ENCODE measurements at regions not wholly inside any gene's neighbourhood (a gene's known extent, or its start where the extent isn't known, plus 50 kb on each side); places are given as distances from the start of the nearest gene placed in this dataset.

DNA sequence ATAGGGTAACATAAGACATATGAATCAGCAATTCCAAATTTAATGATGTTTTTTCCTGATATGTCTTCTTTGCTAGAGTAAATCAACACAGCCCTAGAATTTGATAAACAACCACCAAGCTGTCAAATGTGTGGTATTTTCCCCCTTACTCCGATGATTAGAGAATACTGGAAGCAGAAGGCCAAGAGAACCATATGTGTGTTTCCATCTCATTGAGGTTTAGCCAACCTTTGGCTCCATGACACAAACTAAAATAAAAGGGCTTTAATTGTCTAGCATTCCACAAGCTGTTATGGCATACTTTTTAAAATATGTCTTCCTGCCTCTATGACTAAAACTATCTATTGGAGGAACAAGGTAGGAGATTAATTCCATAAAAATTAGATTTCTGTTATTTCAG, 1222.4 kb upstream of the AGA start:
- 90 to 96% methylated on average over 1 of the region's 1 CpG for WGBS, 2 donors
- intact Hi-C loops (cut with DNase I): no loop called here
- no peak overlapping the region for H3K27ac ChIP-seq
- no peak for DNase-seq
- H3K36me3 ChIP-seq: no peaks in the 10 kb centered on the region
- no peaks in the 10 kb centered on the region for H3K27me3 ChIP-seq
- no peaks in the 10 kb centered on the region for H3K9me3 ChIP-seq
- H3K4me1 ChIP-seq: no peaks in the 10 kb centered on the region
- H3K4me3 ChIP-seq (replicated peaks in 1 of 3): no peak overlapping the region
- TF ChIP-seq, protein P1, sequence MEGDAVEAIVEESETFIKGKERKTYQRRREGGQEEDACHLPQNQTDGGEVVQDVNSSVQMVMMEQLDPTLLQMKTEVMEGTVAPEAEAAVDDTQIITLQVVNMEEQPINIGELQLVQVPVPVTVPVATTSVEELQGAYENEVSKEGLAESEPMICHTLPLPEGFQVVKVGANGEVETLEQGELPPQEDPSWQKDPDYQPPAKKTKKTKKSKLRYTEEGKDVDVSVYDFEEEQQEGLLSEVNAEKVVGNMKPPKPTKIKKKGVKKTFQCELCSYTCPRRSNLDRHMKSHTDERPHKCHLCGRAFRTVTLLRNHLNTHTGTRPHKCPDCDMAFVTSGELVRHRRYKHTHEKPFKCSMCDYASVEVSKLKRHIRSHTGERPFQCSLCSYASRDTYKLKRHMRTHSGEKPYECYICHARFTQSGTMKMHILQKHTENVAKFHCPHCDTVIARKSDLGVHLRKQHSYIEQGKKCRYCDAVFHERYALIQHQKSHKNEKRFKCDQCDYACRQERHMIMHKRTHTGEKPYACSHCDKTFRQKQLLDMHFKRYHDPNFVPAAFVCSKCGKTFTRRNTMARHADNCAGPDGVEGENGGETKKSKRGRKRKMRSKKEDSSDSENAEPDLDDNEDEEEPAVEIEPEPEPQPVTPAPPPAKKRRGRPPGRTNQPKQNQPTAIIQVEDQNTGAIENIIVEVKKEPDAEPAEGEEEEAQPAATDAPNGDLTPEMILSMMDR (IDR thresholded peaks at IDR 0.05): no peak
- TF ChIP-seq POLR2A (IDR thresholded peaks at IDR 0.05): no peak

DNA sequence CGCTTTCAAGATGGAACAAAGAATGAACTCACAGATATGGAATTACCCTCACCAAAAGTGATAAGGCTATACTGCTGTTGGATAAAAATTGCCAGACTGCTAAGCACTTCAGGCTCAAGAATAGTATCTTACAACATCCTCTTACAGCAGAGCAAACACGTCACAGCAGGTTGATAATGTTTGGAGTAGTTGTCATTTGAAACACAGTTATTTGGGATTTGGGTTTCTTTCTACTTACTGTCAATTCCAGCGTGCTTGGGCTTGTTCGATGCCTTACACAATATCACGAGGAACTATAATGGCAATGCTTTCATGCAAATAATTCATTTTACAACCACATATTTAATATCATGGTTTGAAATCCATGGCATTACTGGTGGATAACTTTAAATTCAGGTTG, 1223.7 kb upstream of the AGA start:
- H3K36me3 ChIP-seq: no peaks in the 10 kb centered on the region
- TF ChIP-seq POLR2A (IDR thresholded peaks at IDR 0.05): no peak
- no peaks in the 10 kb centered on the region for H3K9me3 ChIP-seq
- H3K27ac ChIP-seq: no peak overlapping the region
- H3K4me3 ChIP-seq (replicated peaks in 1 of 3): no peak overlapping the region
- H3K27me3 ChIP-seq: no peaks in the 10 kb centered on the region
- DNase-seq: no peak
- no peaks in the 10 kb centered on the region for H3K4me1 ChIP-seq
- 84 to 88% methylated on average over 5 of the region's 5 CpGs for WGBS, 2 donors
- intact Hi-C loops (cut with DNase I): no loop called here

DNA sequence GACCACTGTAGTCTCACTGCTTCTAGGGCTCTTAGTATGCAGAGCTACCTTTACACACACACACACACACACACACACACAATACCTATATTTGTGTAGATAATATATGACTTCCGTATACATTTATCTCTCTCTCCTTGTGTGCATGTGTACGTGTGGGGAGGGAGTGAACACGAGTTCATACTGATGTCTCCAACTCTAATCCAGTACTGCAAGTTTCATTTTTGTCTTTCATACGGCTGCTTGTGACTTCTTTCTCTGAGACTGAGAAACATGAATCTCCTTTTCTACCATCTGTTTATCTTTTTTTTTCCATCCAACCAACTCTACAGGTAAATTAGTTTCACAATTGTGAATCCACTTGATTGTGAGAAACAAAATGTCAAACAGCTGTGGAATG, 1229.5 kb upstream of the AGA start:
- no peak overlapping the region for H3K27ac ChIP-seq
- no peak for DNase-seq
- intact Hi-C loops (cut with DNase I): no loop called here
- H3K36me3 ChIP-seq: no peaks in the 10 kb centered on the region
- TF ChIP-seq, protein P1 (IDR thresholded peaks at IDR 0.05): no peak
- no peak for TF ChIP-seq POLR2A (IDR thresholded peaks at IDR 0.05)
- no peaks in the 10 kb centered on the region for H3K9me3 ChIP-seq
- no peak overlapping the region for H3K4me3 ChIP-seq (replicated peaks in 1 of 3)
- H3K4me1 ChIP-seq: no peaks in the 10 kb centered on the region
- no peaks in the 10 kb centered on the region for H3K27me3 ChIP-seq
- WGBS, 2 donors: 91 to 94% methylated on average over 4 of the region's 4 CpGs

DNA sequence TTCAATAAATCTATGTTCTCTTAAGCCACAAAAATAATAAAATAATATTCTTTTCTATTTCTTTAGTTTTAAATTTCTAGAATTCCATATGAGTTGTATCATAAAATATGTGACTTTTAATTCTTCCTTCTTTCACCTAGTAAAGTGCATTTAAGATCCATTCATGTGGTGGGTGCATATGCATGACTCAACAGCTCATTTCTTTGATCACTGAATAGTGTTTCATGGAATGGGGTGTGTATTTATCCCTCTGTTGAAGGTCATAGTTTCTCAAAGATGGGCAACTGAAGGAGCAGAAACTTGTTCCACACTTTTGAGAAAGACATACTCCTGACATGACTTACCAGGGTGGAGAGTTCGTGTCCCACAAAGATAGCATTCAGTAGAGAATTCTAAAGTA, 1230.3 kb upstream of the AGA start:
- 76% methylated on average over 1 of the region's 1 CpG for WGBS, 2 donors
- no peaks in the 10 kb centered on the region for H3K4me1 ChIP-seq
- H3K36me3 ChIP-seq: no peaks in the 10 kb centered on the region
- no peak overlapping the region for H3K4me3 ChIP-seq (replicated peaks in 1 of 3)
- no peak for TF ChIP-seq POLR2A (IDR thresholded peaks at IDR 0.05)
- TF ChIP-seq, protein P1 (IDR thresholded peaks at IDR 0.05): no peak
- intact Hi-C loops (cut with DNase I): no loop called here
- H3K27ac ChIP-seq: no peak overlapping the region
- H3K9me3 ChIP-seq: no peaks in the 10 kb centered on the region
- no peaks in the 10 kb centered on the region for H3K27me3 ChIP-seq
- no peak for DNase-seq

DNA sequence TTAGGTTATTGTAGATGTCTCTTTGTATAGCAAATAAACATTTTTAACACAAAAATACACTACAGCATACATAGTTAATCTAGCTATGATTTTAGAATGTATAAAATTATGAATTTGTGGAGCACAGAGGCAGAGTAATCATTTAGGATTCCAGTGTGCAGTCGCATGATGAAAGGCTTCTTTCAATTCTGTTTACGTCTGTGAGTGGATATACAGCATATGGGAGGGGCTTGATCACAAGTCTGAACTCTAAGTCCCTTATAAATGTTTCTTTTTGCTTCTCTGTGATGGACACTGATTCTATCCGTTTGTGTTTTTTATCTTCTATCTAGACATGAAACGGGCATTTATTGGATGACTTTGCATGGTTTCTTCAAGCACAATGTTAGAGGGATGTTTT, 1239.6 kb upstream of the AGA start:
- Histone ChIP-seq H3K4me3 (replicated peaks in 1 of 3) (no peak overlapping the region), H3K27me3 (no peaks in the 10 kb centered on the region), H3K36me3 (no peaks in the 10 kb centered on the region), H3K27ac (no peak overlapping the region), H3K4me1 (no peaks in the 10 kb centered on the region), H3K9me3 (no peaks in the 10 kb centered on the region)
- intact Hi-C loops (cut with DNase I): no loop called here
- TF ChIP-seq, protein P1 (IDR thresholded peaks at IDR 0.05): no peak
- no peak for TF ChIP-seq POLR2A (IDR thresholded peaks at IDR 0.05)
- no peak for DNase-seq
- 70 to 72% methylated on average over 4 of the region's 4 CpGs for WGBS, 2 donors

DNA sequence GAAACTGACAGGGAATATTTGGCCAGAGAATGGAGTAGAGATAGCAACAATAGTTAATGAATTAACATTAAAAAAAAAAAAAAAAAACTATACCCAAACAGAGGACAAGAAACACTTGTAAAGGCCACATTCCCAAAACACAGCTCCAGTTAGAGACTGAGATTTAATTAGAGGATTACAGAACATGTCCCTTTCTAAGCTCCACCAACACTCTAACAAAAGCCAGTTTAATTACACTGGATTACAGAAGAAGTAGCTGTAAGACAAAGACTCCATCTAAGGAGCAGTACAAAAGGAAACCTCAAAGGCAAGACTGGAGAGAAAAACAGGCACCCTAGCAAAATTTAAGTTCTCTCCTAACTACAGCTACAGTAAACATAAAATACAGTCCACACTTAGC, 1247.7 kb upstream of the AGA start:
- no peak for TF ChIP-seq POLR2A (IDR thresholded peaks at IDR 0.05)
- TF ChIP-seq, protein P1 (IDR thresholded peaks at IDR 0.05): no peak

More for the DNA sequence above, 1247.7 kb upstream of the AGA start:
- DNase-seq: no peak
- no peaks in the 10 kb centered on the region for H3K36me3 ChIP-seq
- H3K27ac ChIP-seq: no peak overlapping the region
- intact Hi-C loops (cut with DNase I): no loop called here
- no peaks in the 10 kb centered on the region for H3K4me1 ChIP-seq
- H3K9me3 ChIP-seq: no peaks in the 10 kb centered on the region
- H3K4me3 ChIP-seq (replicated peaks in 1 of 3): no peak overlapping the region
- no peaks in the 10 kb centered on the region for H3K27me3 ChIP-seq
